ENCODE measurements at regions not wholly inside any gene's neighbourhood (a gene's known extent, or its start where the extent isn't known, plus 50 kb on each side); places are given as distances from the start of the nearest gene placed in this dataset.

DNA sequence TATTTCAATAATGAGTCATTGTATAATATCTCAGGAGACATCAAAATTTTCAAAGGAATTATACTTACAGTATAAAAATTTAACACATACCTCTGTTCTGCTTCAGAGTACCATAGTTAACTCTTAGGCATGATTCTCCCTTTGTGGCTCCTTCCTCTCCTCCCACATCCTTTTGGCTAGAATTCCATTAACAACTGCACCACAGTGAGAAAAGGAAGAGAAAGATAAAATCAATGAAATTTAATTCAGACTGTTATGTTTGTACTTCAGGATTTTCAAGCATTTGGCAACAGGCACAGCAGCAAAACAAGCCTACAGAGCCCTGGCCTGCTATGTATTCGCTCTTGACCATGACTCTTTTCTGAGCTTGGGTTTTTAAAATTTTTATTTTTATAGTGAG lies 57.2 kb upstream of the SGIP1 start:
- TF ChIP-seq, protein P1, sequence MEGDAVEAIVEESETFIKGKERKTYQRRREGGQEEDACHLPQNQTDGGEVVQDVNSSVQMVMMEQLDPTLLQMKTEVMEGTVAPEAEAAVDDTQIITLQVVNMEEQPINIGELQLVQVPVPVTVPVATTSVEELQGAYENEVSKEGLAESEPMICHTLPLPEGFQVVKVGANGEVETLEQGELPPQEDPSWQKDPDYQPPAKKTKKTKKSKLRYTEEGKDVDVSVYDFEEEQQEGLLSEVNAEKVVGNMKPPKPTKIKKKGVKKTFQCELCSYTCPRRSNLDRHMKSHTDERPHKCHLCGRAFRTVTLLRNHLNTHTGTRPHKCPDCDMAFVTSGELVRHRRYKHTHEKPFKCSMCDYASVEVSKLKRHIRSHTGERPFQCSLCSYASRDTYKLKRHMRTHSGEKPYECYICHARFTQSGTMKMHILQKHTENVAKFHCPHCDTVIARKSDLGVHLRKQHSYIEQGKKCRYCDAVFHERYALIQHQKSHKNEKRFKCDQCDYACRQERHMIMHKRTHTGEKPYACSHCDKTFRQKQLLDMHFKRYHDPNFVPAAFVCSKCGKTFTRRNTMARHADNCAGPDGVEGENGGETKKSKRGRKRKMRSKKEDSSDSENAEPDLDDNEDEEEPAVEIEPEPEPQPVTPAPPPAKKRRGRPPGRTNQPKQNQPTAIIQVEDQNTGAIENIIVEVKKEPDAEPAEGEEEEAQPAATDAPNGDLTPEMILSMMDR (IDR thresholded peaks at IDR 0.05), result no peak
- TF ChIP-seq POLR2A (IDR thresholded peaks at IDR 0.05), result no peak
- no peak for TF ChIP-seq POLR2AphosphoS5 (IDR thresholded peaks at IDR 0.05)
